PFSK-1 (cell line): ENCODE measurements at regions not wholly inside any gene's neighbourhood (a gene's known extent, or its start where the extent isn't known, plus 50 kb on each side); places are given as distances from the start of the nearest gene placed in this dataset.

Source experiments
- FOXP2 ChIP-seq: optimal IDR thresholded peaks from 2 replicates; pipeline ENCODE3; 2011; ENCODE audit warnings: borderline replicate concordance, control low read depth, inconsistent platforms; ENCODE audit not compliant: insufficient read depth; ENCODE audit errors: extremely low read length, extremely low read depth
- POLR2AphosphoS5 ChIP-seq: IDR thresholded peaks from 2 replicates; pipeline ENCODE4 v1.6.1; 2012; ENCODE audit warnings: low read depth, mild to moderate bottlenecking, control low read depth, low read length, moderate library complexity
- SIN3A ChIP-seq: IDR thresholded peaks from 2 replicates; pipeline ENCODE4 v1.6.1; 2012; ENCODE audit warnings: mild to moderate bottlenecking, low read length, moderate library complexity, borderline replicate concordance; ENCODE audit not compliant: insufficient read depth
- TAF1 ChIP-seq: IDR thresholded peaks from 2 replicates; pipeline ENCODE4 v1.6.1; 2012; ENCODE audit warnings: low read length, control low read depth, borderline replicate concordance; ENCODE audit not compliant: insufficient read depth
- TF ChIP-seq, protein P1 (sequence below), 2 experiments: IDR thresholded peaks; 2 replicates each; pipeline versions ENCODE4 v1.6.1 to v1.8.0; 2011 to 2012; ENCODE audit warnings: low read depth in 2 of 2, low read length in 2 of 2, control low read depth in 1 of 2, inconsistent platforms in 1 of 2, mild to moderate bottlenecking in 1 of 2, moderate library complexity in 1 of 2; ENCODE audit not compliant: insufficient read depth in 1 of 2

DNA sequence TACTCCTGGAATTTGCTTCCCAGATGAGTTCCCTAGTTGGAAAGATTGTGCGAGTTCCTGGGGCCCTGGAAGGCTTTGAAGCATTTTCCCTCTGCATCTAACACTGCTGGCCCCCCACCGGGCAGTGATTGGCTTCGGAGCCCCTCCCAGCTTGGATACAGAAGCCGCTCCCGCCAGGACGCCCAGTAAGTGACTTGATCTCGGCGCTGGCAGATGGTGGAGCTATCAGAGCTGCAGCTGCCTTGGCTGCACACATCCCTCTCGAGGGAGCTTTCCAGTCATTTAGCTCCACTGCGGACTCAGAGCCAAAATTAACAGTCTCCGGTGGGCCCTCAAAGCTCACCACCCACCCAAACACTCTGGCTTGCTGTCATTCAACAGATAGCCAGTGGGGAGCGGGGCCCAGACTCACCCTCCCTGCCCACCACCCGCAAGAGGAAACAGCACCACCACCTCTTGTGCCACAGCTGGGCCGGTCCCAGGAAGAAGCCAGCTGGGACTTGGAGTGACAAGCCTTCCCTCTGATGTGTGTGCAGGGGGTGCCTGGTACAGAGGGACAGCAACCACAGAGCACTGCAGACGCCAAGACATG, 162.3 kb downstream of the TRIM29 start:
- TF ChIP-seq TAF1 (no peak), SIN3A (no peak), FOXP2 (no peak), POLR2AphosphoS5 (no peak)
- TF ChIP-seq, protein P1, sequence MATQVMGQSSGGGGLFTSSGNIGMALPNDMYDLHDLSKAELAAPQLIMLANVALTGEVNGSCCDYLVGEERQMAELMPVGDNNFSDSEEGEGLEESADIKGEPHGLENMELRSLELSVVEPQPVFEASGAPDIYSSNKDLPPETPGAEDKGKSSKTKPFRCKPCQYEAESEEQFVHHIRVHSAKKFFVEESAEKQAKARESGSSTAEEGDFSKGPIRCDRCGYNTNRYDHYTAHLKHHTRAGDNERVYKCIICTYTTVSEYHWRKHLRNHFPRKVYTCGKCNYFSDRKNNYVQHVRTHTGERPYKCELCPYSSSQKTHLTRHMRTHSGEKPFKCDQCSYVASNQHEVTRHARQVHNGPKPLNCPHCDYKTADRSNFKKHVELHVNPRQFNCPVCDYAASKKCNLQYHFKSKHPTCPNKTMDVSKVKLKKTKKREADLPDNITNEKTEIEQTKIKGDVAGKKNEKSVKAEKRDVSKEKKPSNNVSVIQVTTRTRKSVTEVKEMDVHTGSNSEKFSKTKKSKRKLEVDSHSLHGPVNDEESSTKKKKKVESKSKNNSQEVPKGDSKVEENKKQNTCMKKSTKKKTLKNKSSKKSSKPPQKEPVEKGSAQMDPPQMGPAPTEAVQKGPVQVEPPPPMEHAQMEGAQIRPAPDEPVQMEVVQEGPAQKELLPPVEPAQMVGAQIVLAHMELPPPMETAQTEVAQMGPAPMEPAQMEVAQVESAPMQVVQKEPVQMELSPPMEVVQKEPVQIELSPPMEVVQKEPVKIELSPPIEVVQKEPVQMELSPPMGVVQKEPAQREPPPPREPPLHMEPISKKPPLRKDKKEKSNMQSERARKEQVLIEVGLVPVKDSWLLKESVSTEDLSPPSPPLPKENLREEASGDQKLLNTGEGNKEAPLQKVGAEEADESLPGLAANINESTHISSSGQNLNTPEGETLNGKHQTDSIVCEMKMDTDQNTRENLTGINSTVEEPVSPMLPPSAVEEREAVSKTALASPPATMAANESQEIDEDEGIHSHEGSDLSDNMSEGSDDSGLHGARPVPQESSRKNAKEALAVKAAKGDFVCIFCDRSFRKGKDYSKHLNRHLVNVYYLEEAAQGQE (IDR thresholded peaks at IDR 0.05; ENCODE audit: insufficient read depth in 1 of 2, low read depth in 2 of 2, low read length in 2 of 2), result no peak

DNA sequence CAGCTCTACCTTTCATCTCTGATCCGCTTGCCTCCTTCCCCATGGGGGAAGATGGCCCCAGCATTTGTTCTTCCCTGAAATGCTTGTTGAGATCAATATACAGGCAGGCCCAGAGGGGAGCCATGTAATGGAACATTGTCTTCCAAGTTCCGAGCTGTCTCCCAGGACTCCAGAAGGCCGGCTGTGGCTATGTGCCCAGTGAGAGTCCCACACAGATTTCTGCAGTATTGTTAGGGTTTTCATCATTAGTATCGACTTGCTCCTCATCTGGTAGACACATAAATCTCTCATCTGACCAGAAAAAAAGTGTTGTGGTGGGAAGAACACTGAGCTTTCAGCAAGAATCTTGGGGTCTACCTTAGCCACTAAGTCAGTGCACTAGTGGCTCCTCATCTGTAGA, 163.4 kb downstream of the TRIM29 start:
- TF ChIP-seq FOXP2 (no peak), TAF1 (no peak), SIN3A (no peak), POLR2AphosphoS5 (no peak)
- TF ChIP-seq, protein P1 (IDR thresholded peaks at IDR 0.05; ENCODE audit: insufficient read depth in 1 of 2, low read depth in 2 of 2, low read length in 2 of 2), result no peak

DNA sequence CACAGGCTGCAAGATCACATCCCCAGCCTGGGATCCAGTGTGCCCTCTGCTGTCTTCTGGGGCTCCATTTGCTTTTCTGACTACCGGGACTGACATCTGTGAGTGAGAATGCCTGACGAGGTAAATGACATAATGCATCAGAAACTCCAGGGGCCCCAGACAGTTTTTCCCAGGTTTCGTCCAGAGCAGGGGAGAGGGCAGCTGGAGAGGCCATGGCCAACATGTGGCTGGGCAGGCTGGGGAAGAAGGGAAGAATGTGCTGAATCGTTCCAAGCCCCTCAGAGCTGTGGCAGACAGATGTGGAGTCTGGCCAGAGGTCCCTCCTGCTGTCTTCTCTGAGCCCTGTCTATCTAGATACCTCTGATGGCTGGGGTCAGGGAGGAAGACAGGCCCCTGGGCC, 163.9 kb downstream of the TRIM29 start:
- no peak for TF ChIP-seq SIN3A
- no peak for TF ChIP-seq POLR2AphosphoS5
- no peak for TF ChIP-seq TAF1
- TF ChIP-seq, protein P1 (IDR thresholded peaks at IDR 0.05; ENCODE audit: insufficient read depth in 1 of 2, low read depth in 2 of 2, low read length in 2 of 2), result no peak
- no peak for TF ChIP-seq FOXP2

DNA sequence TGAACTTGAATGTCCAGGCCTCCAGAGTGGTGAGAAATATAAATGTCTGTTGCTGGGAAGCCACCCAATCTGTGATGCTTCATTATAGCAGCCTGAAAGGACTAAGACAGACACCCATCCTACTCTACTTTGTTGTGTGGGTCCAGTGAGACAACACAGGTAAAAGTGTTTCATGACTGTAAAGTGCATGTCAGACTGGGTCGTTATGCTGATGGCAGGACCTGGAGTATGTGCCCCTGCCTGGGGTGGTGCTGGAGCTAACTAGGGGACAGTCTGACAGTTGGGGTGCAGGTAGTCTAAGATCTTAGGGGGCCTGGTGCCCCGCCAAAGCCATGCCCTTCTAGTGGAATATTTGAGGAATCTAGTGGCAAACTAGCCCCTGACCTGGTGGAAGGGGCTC, 165.6 kb downstream of the TRIM29 start:
- TF ChIP-seq, protein P1 (IDR thresholded peaks at IDR 0.05; ENCODE audit: insufficient read depth in 1 of 2, low read depth in 2 of 2, low read length in 2 of 2), result no peak
- TF ChIP-seq SIN3A, result no peak
- no peak for TF ChIP-seq TAF1
- TF ChIP-seq POLR2AphosphoS5, result no peak
- no peak for TF ChIP-seq FOXP2
